GM12865 (cell line): ENCODE measurements at regions not wholly inside any gene's neighbourhood (a gene's known extent, or its start where the extent isn't known, plus 50 kb on each side); places are given as distances from the start of the nearest gene placed in this dataset.

Experiments
- DNase-seq: peaks from one replicate; pipeline ENCODE4 v3.0.0; 2010; ENCODE audit warnings: low read depth
- H3K4me3 ChIP-seq: 2 replicates; pipeline ENCODE4 v1.5.1; 2011; ENCODE audit warnings: mild to moderate bottlenecking, low read depth, low read length, control low read depth
- TF ChIP-seq, protein P1 (sequence below): IDR thresholded peaks from 2 replicates; pipeline ENCODE4 v1.5.1; 2011; ENCODE audit warnings: low read length, control low read depth, low read depth, inconsistent platforms; ENCODE audit not compliant: insufficient read depth; ENCODE audit errors: missing control alignments

DNA sequence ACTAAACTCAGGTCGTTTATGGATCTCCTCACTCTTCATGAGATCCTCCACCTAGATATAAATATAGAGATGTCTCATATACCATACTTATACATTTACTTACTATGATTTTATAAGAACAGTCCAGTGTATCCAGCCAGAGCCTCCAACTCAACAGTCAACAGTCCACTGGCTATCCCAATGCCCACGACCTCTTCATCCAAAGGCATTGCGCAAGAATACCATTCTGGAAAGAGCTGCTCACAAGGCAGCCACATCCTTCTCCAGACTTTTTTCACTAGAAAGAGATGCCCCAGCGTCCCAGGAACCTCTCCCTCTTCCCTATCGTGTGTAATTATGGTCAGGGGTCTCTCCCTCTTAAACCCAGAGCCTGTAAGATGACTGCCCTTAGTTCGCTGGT lies 448.8 kb downstream of the LRATD1 start:
- DNase-seq = no peak
- H3K4me3 ChIP-seq = no peak overlapping the region
- TF ChIP-seq, protein P1, sequence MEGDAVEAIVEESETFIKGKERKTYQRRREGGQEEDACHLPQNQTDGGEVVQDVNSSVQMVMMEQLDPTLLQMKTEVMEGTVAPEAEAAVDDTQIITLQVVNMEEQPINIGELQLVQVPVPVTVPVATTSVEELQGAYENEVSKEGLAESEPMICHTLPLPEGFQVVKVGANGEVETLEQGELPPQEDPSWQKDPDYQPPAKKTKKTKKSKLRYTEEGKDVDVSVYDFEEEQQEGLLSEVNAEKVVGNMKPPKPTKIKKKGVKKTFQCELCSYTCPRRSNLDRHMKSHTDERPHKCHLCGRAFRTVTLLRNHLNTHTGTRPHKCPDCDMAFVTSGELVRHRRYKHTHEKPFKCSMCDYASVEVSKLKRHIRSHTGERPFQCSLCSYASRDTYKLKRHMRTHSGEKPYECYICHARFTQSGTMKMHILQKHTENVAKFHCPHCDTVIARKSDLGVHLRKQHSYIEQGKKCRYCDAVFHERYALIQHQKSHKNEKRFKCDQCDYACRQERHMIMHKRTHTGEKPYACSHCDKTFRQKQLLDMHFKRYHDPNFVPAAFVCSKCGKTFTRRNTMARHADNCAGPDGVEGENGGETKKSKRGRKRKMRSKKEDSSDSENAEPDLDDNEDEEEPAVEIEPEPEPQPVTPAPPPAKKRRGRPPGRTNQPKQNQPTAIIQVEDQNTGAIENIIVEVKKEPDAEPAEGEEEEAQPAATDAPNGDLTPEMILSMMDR = no peak

DNA sequence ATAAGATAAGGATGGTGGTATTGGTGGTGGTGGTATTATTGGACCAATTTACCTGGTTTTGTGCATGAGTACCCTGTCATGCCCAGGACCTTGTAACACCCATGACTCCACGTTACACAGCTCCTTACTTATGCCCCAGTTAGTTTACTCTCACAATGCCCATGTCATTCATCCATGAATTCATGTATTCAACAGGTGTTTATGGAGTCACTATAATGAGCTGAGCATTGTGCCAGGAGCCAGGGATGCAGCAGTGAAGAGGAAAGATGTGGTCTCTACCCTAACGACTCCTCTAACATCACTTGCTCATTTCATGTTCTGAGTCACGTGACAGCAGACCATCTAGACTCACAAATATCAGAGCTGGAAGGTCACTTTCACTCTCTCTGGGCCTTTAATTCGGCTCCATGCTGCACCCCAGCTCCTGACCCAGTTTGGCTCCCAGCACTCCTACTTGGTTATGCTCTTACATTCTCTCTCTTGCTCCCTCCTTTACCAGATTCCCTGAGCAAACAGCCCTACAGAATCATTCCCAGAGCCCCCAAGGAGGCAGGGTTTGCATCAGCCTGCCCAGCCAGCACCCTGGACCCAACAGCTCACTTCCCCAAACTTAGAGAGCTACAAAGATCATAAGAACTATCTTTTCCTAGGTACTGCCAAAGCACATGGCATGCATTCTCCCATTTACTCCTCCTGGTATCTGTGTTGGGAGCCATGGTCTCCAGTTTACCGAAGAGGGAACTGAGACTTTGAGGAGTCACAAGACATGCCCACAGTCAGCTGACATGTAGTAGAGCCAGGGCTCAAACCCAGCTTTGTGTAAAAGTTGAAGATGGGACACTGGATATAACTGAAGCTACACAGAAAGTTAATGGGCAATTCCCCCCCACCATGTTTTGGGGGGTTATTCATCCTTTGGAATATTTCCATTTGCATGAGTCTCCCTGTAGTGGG lies 449.9 kb downstream of the LRATD1 start:
- TF ChIP-seq, protein P1 = no peak
- no peak overlapping the region for H3K4me3 ChIP-seq
- DNase-seq = no peak

DNA sequence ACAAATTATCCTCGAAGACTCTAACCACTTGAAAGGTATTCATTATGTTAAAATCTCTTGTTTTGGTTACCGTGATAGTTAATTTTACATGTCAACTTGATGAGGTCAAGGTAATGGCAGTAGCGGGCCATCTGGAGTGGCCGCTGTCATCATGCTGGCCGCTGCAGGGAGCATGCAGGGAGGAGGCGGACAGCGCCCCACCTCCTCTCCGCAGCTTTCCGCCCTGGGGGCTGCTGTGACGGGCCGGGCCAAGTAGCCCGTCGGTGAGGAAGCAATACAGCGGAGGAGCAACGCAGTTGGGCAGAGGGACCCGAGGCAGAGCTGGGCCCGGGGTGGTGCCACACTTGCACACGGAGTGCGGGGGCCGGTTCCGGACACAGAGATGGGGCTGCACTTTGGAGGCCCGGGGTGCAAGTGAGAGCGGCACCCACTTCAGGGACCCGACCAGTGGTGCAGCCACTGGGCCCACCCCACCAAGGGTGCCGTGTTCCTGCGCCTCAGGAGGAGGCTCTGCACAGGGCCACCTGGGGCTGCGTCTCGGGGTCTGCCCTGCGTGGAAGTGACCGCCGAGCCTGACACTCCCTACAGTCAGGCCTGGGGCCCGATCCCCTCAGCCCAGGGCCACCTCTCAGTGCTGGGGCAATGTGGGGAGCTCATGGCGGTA lies 452.4 kb downstream of the LRATD1 start:
- no peak for DNase-seq
- no peak overlapping the region for H3K4me3 ChIP-seq
- TF ChIP-seq, protein P1 = no peak

DNA sequence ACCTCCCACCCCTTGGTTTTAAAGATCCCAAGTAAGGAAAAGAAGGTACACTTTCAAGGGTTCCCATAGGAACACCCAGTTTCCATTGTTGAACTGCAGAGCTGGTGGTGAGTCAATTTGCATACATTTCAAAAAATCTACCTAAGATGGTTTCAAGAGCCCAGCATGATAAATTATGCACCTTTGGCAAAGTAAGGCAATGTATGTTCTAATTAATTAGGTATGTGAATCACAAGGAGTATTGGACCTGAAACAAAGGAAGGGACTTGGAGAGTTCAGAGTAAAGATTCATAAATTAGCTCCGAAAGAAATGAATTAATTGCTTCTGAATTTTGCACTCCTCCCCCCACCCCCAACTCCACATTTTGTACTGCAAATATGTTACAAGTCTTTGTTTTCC lies 459.7 kb downstream of the LRATD1 start:
- DNase-seq = no peak
- no peak overlapping the region for H3K4me3 ChIP-seq
- TF ChIP-seq, protein P1 = no peak

DNA sequence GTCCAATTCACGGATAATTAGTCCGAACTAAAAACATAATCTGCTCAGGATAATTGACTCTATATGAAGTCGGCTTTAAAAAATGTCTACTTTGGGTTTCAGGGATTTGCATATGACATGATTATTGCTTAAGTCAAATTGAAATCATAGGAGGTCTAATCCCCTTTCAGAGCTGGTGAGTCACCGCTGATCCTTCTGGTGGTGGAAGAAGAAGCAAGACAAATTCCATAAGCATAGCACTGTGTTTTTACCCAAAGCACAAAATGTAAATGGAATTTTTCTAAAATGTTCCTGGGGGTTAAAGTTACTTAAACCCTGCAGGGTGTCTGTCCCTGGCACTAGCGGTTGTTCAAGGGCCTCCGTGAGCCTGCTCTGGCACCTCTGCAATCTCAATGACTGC lies 460.2 kb downstream of the LRATD1 start:
- H3K4me3 ChIP-seq = no peak overlapping the region
- TF ChIP-seq, protein P1 = no peak
- no peak for DNase-seq

DNA sequence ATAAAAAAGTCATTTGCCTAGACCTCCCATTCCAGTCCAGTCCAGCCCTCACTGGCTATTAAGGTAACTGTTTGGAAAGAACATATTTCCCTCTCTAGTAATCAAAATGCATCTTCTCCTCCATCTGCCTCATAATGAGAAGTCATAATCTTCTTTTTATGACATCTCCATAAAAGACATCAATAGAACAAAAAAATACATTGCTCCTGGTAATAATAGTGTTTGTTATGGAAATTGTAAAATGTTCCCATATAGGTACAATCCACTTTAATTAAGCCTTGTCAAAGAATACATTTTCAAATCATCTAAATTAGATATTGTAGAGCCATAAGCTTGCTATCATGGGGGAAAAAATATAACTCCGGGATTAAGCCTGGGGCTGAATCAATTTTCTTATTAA lies 461.6 kb downstream of the LRATD1 start:
- DNase-seq = no peak
- no peak overlapping the region for H3K4me3 ChIP-seq
- TF ChIP-seq, protein P1 = no peak

DNA sequence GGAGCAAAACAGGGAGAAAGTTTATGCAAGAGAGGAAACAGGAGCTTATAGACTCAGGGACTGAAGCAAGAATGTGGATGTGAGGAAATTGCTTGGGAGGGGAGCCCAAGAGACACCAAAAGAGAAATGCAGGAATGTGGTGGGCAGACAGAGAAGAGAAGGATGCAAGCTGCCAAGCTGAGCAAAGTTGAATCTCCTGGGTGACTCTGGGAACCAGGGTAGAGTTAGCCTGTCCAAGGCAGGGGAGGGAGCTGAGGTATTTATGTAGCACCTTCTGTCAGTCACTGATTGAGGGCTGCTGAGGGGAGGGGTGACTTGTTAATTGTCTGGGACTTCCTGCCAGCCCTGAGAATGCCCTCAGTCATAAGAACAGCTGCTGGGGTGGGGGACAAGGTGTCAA lies 464.3 kb downstream of the NBAS start:
- H3K4me3 ChIP-seq = no peak overlapping the region
- no peak for DNase-seq
- TF ChIP-seq, protein P1 = no peak
